GM12878 (cell line): ENCODE measurements at regions not wholly inside any gene's neighbourhood (a gene's known extent, or its start where the extent isn't known, plus 50 kb on each side); places are given as distances from the start of the nearest gene placed in this dataset.

ENCODE experiments used
- ATAC-seq: fragments of 200-7000 bp; cut with Tn5 transposase; 3 replicates; pipeline ENCODE4 v1.9.1; 2020; ENCODE audit warnings: mild to moderate bottlenecking, moderate library complexity
- BruUV-seq: library from RNA; stranded (reverse); fragments of 400-500 nt; replicated peaks from 2 replicates; lab custom pipeline; 2021; lab: Mats Ljungman, UMichigan
- CTCF ChIA-PET: fragments of 300-600 bp; sonication (Branson Sonifier 250); formaldehyde crosslinking; extraction: SDS; loops from one replicate; lab custom pipeline; 2021; ENCODE audit warnings: inconsistent platforms; lab: Yijun Ruan, JAX
- POLR2A ChIA-PET: fragments of 350-600 bp; formaldehyde crosslinking; extraction: SDS; loops from one replicate; lab custom pipeline; 2021; ENCODE audit warnings: inconsistent platforms; lab: Charles Lee
- RAD21 ChIA-PET: fragments of 300-600 bp; sonication (Branson Sonifier 250); formaldehyde crosslinking; loops from one replicate; lab custom pipeline; 2023; ENCODE audit warnings: antibody characterized with exemption; ENCODE audit not compliant: unreplicated experiment; lab: Charles Lee
- SMC1A ChIA-PET: fragments of 300-600 bp; sonication (Branson Sonifier 250); formaldehyde crosslinking; loops from one replicate; lab custom pipeline; 2023; ENCODE audit not compliant: unreplicated experiment, uncharacterized antibody; lab: Charles Lee
- DNase-seq: peaks from one replicate; pipeline ENCODE4 v3.0.0-alpha.2; 2011; ENCODE audit warnings: low read depth, low spot score
- FAIRE-seq: peaks from 3 replicates; lab custom pipeline; 2011; peaks lifted over from hg19 to GRCh38; lab: Jason Lieb, UNC
- H2AFZ ChIP-seq: 2 replicates; pipeline ENCODE4 v1.6.0; 2011; ENCODE audit warnings: low read depth, low read length, control low read depth; ENCODE audit not compliant: control insufficient read depth
- H3K27ac ChIP-seq: 2 replicates; pipeline ENCODE4 v1.5.1; 2011; ENCODE audit warnings: control low read depth; ENCODE audit not compliant: control insufficient read depth, insufficient read depth
- H3K27me3 ChIP-seq, 2 experiments: replicated peaks in 1 of 2; 2 replicates each; pipeline versions ENCODE4 v1.6.0 to v1.6.1; 2011; ENCODE audit warnings: low read length in 1 of 2; ENCODE audit not compliant: control insufficient read depth in 2 of 2, insufficient read depth in 2 of 2
- H3K36me3 ChIP-seq, 2 experiments: 2 replicates each; pipeline ENCODE4 v1.5.1; 2011; ENCODE audit warnings: low read length in 1 of 2; ENCODE audit not compliant: control insufficient read depth in 2 of 2, insufficient read depth in 2 of 2
- H3K4me1 ChIP-seq: 2 replicates; pipeline ENCODE4 v1.6.1; 2011; ENCODE audit warnings: mild to moderate bottlenecking, low read length, moderate library complexity, mixed read lengths; ENCODE audit not compliant: control insufficient read depth, insufficient read depth
- H3K4me2 ChIP-seq: 2 replicates; pipeline ENCODE4 v1.6.0; 2011; ENCODE audit warnings: control low read depth; ENCODE audit not compliant: control insufficient read depth, insufficient read depth
- H3K4me3 ChIP-seq: fragments of 200-600 bp; sonication (generic); 2 replicates; pipeline ENCODE4 v1.5.1; 2016
- H3K79me2 ChIP-seq: 2 replicates; pipeline ENCODE4 v1.6.0; 2011; ENCODE audit warnings: low read length; ENCODE audit not compliant: control insufficient read depth, insufficient read depth
- H3K9ac ChIP-seq: 2 replicates; pipeline ENCODE4 v1.8.0; 2011; ENCODE audit warnings: low read length, control low read depth, mixed read lengths; ENCODE audit not compliant: control insufficient read depth, insufficient read depth
- H3K9me3 ChIP-seq: replicated peaks from 3 replicates; pipeline ENCODE4 v1.5.1; 2011; ENCODE audit warnings: mild to moderate bottlenecking, low read length; ENCODE audit not compliant: control insufficient read depth, insufficient read depth
- H4K20me1 ChIP-seq: 2 replicates; pipeline ENCODE4 v1.6.0; 2011; ENCODE audit not compliant: control insufficient read depth, insufficient read depth
- BACH1 ChIP-seq: fragments of 450-650 bp; IDR thresholded peaks from 2 replicates; pipeline ENCODE4 v1.6.1; 2017; ENCODE audit warnings: mild to moderate bottlenecking, borderline replicate concordance
- CBX3 ChIP-seq: fragments of 200-600 bp; sonication (generic); IDR thresholded peaks from 2 replicates; pipeline ENCODE4 v1.6.1; 2016; ENCODE audit warnings: low read depth, borderline replicate concordance
- DPF2 ChIP-seq: fragments of 450-650 bp; IDR thresholded peaks from 2 replicates; pipeline ENCODE4 v1.6.1; 2017; ENCODE audit warnings: mild to moderate bottlenecking
- ELK1 ChIP-seq: IDR thresholded peaks from 2 replicates; pipeline ENCODE4 v1.6.1; 2012; ENCODE audit warnings: low read depth, low read length, improper control_type of control experiment
- EP300 ChIP-seq, 2 experiments: fragments of 150-350 bp in 1 of 2; IDR thresholded peaks; 2 replicates each; pipeline ENCODE4 v1.6.1; 2011 to 2012; ENCODE audit warnings: low read depth in 2 of 2, low read length in 2 of 2, borderline replicate concordance in 1 of 2, improper control_type of control experiment in 1 of 2, inconsistent platforms in 1 of 2; ENCODE audit not compliant: control insufficient read depth in 1 of 2
- FOS ChIP-seq: IDR thresholded peaks from 3 replicates; pipeline ENCODE4 v1.6.1; 2011; ENCODE audit warnings: borderline replicate concordance; ENCODE audit not compliant: insufficient read length; ENCODE audit errors: extremely low read depth
- IKZF1 ChIP-seq: fragments of 450-650 bp; conservative IDR thresholded peaks from 2 replicates; pipeline ENCODE4 v1.6.1; 2017; ENCODE audit warnings: antibody characterized with exemption, mild to moderate bottlenecking
- MEF2B ChIP-seq: fragments of 450-650 bp; IDR thresholded peaks from 2 replicates; pipeline ENCODE4 v1.6.1; 2018; ENCODE audit warnings: mild to moderate bottlenecking, moderate library complexity; ENCODE audit not compliant: partially characterized antibody, poor library complexity, severe bottlenecking
- NFIC ChIP-seq: IDR thresholded peaks from 2 replicates; pipeline ENCODE4 v1.6.1; 2012; ENCODE audit warnings: low read depth, mild to moderate bottlenecking, inconsistent platforms, low read length, moderate library complexity
- NR2F1 ChIP-seq: fragments of 450-650 bp; conservative IDR thresholded peaks from 2 replicates; pipeline ENCODE4 v1.6.1; 2017; ENCODE audit warnings: mild to moderate bottlenecking
- RAD51 ChIP-seq: fragments of 450-650 bp; IDR thresholded peaks from 2 replicates; pipeline ENCODE4 v1.6.1; 2016; ENCODE audit warnings: moderate library complexity, mild to moderate bottlenecking, inconsistent platforms
- RELA ChIP-seq: fragments of 450-650 bp; IDR thresholded peaks from 2 replicates; pipeline ENCODE4 v1.8.0; 2014; ENCODE audit warnings: borderline replicate concordance; ENCODE audit not compliant: partially characterized antibody
- RELB ChIP-seq: fragments of 450-650 bp; IDR thresholded peaks from 2 replicates; pipeline ENCODE4 v1.6.1; 2017; ENCODE audit warnings: low read depth, mild to moderate bottlenecking, moderate library complexity
- SMAD1 ChIP-seq: fragments of 450-650 bp; IDR thresholded peaks from 2 replicates; pipeline ENCODE4 v1.6.1; 2018; ENCODE audit warnings: mild to moderate bottlenecking, low read depth; ENCODE audit not compliant: partially characterized antibody
- TAF1 ChIP-seq: IDR thresholded peaks from 2 replicates; pipeline ENCODE4 v1.6.1; 2011; ENCODE audit warnings: mild to moderate bottlenecking, low read depth, low read length, borderline replicate concordance
- TCF7 ChIP-seq: IDR thresholded peaks from 2 replicates; pipeline ENCODE4 v1.6.1; 2014; ENCODE audit warnings: antibody characterized with exemption, borderline replicate concordance
- USF2 ChIP-seq: IDR thresholded peaks from 2 replicates; pipeline ENCODE4 v1.6.1; 2011; ENCODE audit warnings: low read depth, low read length, improper control_type of control experiment, borderline replicate concordance
- WRNIP1 ChIP-seq: IDR thresholded peaks from 2 replicates; pipeline ENCODE4 v1.6.1; 2011; ENCODE audit warnings: low read depth, low read length, improper control_type of control experiment, borderline replicate concordance
- YY1 ChIP-seq: IDR thresholded peaks from 2 replicates; pipeline ENCODE4 v1.6.1; 2011; ENCODE audit warnings: low read depth, mild to moderate bottlenecking, low read length
- ZNF384 ChIP-seq: IDR thresholded peaks from 2 replicates; pipeline ENCODE4 v1.6.1; 2012; ENCODE audit warnings: low read depth, mild to moderate bottlenecking, low read length, improper control_type of control experiment, borderline replicate concordance
- WGBS: methylation state at CpG from one replicate; pipeline ENCODE4 v1.1.6; 2016; ENCODE audit warnings: low lambda C conversion rate; ENCODE audit not compliant: insufficient replicate concordance, insufficient coverage; ENCODE audit errors: missing lambda C conversion rate; 5-methylcytosine and 5-hydroxymethylcytosine counted together
- in situ Hi-C: fragments of 300-500 bp; cut with MboI; formaldehyde crosslinking; loops from 9 replicates; pipeline ENCODE4 v1.14.3; 2018; ENCODE audit warnings: mixed read lengths
- intact Hi-C: fragments of 100-400 bp; cut with micrococcal nuclease; formaldehyde crosslinking; loops from one replicate; pipeline ENCODE4 v1.14.2; 2022; ENCODE audit not compliant: unreplicated experiment

- POLR2A ChIA-PET, result no interaction called here
Observed at GRCh38 chr18:47513614-47514013, 262.2 kb upstream of the SKOR2 start.

More at GRCh38 chr18:47513614-47514013, 262.2 kb upstream of the SKOR2 start:
- ATAC-seq, result no peak
- H3K4me3 ChIP-seq, result no peak overlapping the region
- 4% methylated on average over 3 of the region's 3 CpGs for WGBS
- TF ChIP-seq TCF7 (no peak), DPF2 (no peak), EP300 (IDR thresholded peaks at IDR 0.05; ENCODE audit: borderline replicate concordance in 1 of 2, control insufficient read depth in 1 of 2, low read depth in 2 of 2, low read length in 2 of 2) (no peak), NR2F1 (no peak), USF2 (no peak), ZNF384 (no peak), IKZF1 (no peak), ELK1 (no peak), BACH1 (no peak), RELA (no peak), MEF2B (no peak), YY1 (no peak), FOS (no peak), WRNIP1 (no peak), SMAD1 (no peak), NFIC (no peak), RELB (no peak), TAF1 (no peak), RAD51 (no peak), CBX3 (no peak)
- no peak overlapping the region for H3K27ac ChIP-seq
- H3K27me3 ChIP-seq, result no peaks in the 10 kb centered on the region
- H3K79me2 ChIP-seq, result no peaks in the 10 kb centered on the region
- in situ Hi-C loops (no loop called here), intact Hi-C loops (no loop called here)
- BruUV-seq, result no TSS peak
- H2AFZ ChIP-seq, result no peak overlapping the region
- H3K36me3 ChIP-seq, result no peaks in the 10 kb centered on the region
- SMC1A ChIA-PET, result no interaction called here
- CTCF ChIA-PET, result no interaction called here
- no peaks in the 10 kb centered on the region for H4K20me1 ChIP-seq
- H3K9me3 ChIP-seq, result no peaks in the 10 kb centered on the region
- H3K4me1 ChIP-seq, result no peaks in the 10 kb centered on the region
- RAD21 ChIA-PET, result no interaction called here
- H3K4me2 ChIP-seq, result no peak overlapping the region
- no peak for FAIRE-seq
- no peak overlapping the region for H3K9ac ChIP-seq
- DNase-seq, result no peak
